Activated CD8-positive, alpha-beta memory T cell treated with anti-CD3 and anti-CD28 coated beads for 48 hours (primary cell): ENCODE measurements at regions not wholly inside any gene's neighbourhood (a gene's known extent, or its start where the extent isn't known, plus 50 kb on each side); places are given as distances from the start of the nearest gene placed in this dataset.
"Not testable (repeated sequence)": the region's sequence is repeated elsewhere in the genome, so short reads cannot be mapped to it uniquely, and the experiment has no call there.

Experiments used
- DNase-seq, 3 experiments: peaks; one replicate each; pipeline ENCODE4 v3.0.0-alpha.2; 2020; ENCODE audit warnings: low read depth in 2 of 3, low spot score in 2 of 3

DNA sequence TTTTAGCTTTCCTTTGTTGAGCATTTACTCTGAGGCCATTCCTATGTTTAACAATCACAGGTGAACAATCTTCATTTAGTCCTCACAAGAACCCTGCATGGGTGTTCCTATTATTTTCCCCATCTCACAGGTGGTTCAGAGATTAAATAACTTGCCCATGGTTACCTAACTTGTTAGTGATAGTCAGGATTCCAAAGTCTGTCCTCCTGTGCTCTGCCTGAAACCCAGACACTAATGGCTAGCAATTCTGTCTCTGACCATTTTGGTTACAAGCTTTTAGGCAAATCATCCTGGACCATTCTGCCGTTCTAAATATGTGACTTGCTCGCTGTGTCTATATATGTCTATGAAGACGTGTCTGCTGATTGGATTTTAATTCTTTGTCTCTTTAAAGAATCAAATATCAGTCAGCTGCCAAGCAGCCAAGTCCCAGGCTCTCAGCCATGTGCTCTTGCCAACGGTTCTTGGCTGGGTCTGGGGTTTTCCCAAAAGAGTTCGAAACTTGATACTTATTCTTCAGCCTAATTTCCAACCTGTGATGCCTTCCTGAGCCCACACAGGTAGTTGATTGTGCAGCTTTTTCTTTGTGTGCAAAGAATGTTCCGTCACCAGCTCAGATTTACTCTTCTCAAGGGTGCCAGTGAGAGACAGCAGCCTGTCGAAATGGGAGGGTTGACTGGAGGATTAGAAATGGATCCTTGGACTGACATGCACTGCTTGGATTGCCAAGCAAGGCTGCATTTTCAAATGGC lies 121.7 kb downstream of the NREP start:
- no peak for DNase-seq

DNA sequence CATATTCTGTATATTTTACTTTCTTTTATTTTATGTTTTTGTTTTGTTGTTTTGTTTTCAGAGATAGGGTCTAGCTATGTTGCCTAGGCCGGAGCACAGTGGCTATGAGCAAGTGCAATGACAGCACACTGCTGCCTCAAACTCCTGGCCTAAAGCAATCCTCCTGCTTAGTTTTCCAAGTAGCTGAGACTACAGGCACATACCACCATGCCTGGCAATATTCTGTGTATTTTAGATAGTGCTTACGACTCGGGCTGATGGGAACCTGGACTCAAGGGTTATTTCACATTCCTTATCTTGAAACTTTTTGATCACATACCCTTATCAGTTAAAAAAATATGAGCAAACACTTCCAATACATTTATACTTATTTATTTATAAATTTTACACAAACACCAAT lies 119.0 kb upstream of the STARD4 start:
- no peak for DNase-seq

DNA sequence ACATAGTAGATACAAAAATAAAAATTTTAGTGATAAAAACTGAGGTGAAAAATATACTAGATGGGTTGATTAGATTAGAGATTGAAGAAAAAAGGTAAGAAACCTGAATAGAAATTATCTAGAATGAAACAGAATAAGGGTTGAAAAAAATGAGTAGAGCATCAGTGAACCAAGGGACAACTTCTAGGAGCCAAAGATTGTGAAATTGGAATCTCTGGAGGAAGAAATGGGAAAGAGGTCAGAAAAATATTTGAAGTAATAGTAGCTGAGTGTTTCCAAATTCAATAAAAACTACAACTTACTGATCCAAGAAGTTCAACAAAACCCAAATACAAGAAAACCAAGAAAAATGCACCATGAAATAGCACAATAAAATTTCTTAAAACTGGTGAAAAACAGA lies 116.6 kb upstream of the STARD4 start:
- DNase-seq: no peak

GRCh38 chr5:111627862-111628261 lies 115.5 kb upstream of the STARD4 start:
- DNase-seq: peak in 1 of 3 experiments; percentile 2

- DNase-seq: no peak
These were observed 114.3 kb upstream of the STARD4 start for GRCh38 chr5:111626473-111627148.

DNA sequence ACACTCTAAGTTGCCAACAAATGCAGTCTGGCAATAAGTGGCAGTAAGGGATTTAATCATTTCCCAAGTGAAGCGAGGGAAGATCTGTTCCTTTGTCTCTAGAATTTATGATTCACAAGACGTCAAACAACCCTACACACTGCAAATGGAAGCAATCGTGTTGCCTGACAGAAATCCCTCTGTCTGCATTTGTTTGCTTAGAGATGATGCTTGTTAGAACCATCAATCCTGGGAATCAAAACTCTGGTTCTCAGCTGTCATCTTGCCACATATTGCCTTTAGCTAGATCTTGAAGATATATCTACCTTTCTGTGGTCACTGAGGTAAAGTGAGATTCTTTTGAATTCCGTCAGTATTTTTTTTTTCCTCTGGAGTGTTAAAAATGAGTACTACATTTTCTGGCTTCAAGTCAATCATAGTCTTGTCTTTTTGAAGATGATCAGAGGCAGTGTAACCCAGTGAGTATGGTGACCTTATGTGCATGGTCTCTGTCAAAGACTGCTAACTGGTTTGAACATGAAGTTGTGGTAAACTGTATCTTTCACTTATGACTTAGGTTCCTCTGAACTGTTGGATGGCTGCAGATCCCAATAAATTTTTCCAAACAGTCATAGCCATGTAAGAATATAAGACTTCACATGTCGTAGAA lies 106.4 kb upstream of the STARD4 start:
- DNase-seq: no peak

DNA sequence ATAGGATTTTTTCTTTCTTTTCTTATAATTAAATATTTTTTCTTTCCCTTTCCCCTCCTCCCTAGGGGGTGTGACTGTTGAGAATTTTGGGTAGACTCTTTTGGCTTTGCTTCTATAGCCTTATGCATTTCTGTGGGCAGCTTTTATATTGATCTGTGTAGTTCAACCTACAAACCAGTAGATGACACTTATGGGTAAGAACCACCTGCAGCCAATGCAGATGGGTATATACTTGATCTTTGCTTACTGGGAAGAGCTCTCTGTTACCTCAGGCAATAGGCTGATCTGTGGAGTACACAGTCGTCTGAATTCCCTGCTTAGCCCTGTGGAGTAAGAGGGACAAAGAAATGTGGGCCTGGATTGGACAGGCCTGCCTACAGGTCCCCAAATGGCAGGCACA lies 102.7 kb upstream of the STARD4 start:
- DNase-seq: no peak

DNA sequence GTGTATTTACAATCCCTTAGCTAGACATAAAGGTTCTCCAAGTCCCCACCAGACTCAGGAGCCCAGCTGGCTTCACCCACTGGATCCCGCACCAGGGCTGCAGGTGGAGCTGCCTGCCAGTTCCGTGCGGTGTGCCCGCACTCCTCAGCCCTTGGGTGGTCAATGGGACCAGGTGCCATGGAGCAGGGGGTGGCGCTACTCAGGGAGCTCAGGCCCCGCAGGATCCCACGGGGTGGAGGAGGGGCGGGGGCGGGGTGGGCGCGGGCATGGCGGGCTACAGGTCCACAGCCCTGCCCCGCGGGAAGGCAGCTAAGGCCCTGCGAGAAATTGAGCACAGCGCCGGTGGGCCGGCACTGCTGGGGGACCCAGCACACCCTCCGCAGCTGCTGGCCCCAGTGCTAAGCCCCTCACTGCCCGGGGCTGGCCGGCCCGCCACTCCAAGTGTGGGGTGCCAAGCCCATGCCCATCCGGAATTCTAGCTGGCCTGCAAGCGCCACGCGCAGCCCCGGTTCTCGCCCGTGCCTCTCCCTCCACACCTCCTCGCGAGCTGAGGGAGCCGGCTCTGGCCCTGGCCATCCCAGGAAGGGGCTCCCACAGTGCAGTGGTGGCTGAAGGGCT lies 99.8 kb upstream of the STARD4 start:
- not testable (repeated sequence) for DNase-seq

- DNase-seq: no peak
These were observed 93.9 kb upstream of the STARD4 start for GRCh38 chr5:111606194-111606593.

DNA sequence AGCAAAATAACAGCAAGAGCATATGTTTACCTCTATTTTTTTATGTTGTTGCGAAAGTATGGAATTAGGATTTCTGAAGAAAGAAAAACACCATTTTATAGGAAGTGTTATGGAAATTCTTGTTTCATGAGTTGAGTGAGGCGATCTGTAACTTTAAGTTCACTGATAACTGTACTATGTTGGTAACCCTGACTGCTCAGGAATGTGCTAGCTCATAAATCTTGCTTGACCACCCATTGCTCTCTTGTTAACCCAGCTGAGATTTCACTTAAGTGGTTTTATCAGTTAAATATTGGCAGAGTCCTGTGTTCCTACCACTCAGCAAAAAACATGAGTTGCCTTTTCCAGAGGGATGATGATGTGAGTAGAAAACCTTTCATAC lies 91.1 kb upstream of the STARD4 start:
- no peak for DNase-seq

DNA sequence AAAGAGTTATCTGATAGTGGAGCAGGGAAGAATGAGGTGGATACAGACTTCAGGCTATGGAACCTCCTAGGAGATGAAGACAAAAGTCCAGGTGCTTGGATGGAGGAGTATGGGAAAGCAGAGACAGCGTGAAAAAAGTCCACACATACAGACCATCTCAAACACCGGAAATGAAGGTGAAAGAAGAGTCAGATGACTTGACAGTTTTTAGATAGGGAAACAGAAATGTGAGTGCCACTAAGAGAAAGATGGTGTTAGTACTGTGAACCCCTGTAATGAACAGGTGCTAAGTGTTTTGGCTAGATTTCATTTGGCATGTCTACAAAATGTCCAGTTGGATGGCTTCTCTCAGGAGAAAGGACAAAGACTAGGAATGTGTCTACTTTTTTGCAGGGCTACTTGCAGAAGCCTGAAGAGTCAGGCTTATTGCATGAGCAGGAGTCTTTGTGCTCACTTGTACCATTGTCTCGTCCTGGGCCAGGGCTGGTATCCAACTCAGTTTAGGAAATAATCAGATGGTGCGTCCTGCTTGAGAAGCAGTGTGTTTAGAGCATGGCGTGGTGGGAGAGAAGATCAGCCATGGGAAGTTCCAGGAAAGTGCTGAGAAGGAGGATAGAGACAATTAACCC lies 90.6 kb upstream of the STARD4 start:
- no peak for DNase-seq

GRCh38 chr5:111598996-111599395 lies 86.7 kb upstream of the STARD4 start:
- DNase-seq: no peak

- DNase-seq: no peak
These were observed 85.2 kb upstream of the STARD4 start for GRCh38 chr5:111597491-111597890.

GRCh38 chr5:111596705-111597104 lies 84.4 kb upstream of the STARD4 start:
- DNase-seq: no peak

GRCh38 chr5:111595425-111595824 lies 83.1 kb upstream of the STARD4 start:
- DNase-seq: no peak

- no peak for DNase-seq
These were observed 77.0 kb upstream of the STARD4 start for GRCh38 chr5:111589316-111589715.

GRCh38 chr5:111587728-111588127 lies 75.4 kb upstream of the STARD4 start:
- DNase-seq: no peak

- DNase-seq: no peak
These were observed 73.6 kb upstream of the STARD4 start for GRCh38 chr5:111585946-111586345.

- no peak for DNase-seq
These were observed 73.0 kb upstream of the STARD4 start for GRCh38 chr5:111585291-111585690.

GRCh38 chr5:111584651-111585050 lies 72.3 kb upstream of the STARD4 start:
- no peak for DNase-seq

DNA sequence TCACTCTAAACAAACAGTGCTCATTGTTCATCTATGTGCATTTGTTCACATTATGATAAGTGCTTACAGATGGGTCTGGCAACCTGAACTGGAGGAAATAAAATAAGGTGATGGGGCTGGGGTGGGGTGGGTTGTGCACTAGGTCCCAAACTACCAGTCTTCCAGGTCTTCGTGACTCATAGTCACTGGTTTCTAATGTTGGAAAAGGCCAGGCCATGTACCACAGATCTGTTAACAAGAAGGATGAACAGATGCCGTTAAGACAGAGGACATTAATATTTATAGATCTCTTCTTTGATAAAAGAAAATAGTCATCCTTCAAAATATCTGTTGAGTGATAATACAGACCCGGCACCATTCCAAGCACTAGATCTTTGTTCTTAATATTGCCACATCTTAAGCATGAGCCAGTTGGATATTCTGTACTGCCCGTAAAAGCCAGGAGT lies 71.4 kb upstream of the STARD4 start:
- DNase-seq: no peak
